ENCODE measurements at regions not wholly inside any gene's neighbourhood (a gene's known extent, or its start where the extent isn't known, plus 50 kb on each side); places are given as distances from the start of the nearest gene placed in this dataset.

GRCh38 chr6:10140824-10141223, 274.1 kb downstream of the TFAP2A start:
- WGBS (ENCODE audit: insufficient coverage), result 88% methylated on average over 1 of the region's 3 CpGs
- Histone ChIP-seq H3K79me2 (ENCODE audit: insufficient read depth, low read length) (no peaks in the 10 kb centered on the region), H3K4me3 (replicated peaks in 1 of 3; ENCODE audit: low read depth in 2 of 3, low read length in 3 of 3) (no peak overlapping the region), H3K27me3 (ENCODE audit: control insufficient read depth in 2 of 2, insufficient read depth in 2 of 2, low read length in 2 of 2) (no peaks in the 10 kb centered on the region), H3K4me2 (replicated peaks; ENCODE audit: extremely low read depth, low read length, poor library complexity, severe bottlenecking) (no peak overlapping the region), H3K9ac (ENCODE audit: insufficient read depth, low read length, poor library complexity, severe bottlenecking) (no peak overlapping the region), H3K4me1 (ENCODE audit: control insufficient read depth in 1 of 2, insufficient read depth in 2 of 2, low read length in 2 of 2) (no peaks in the 10 kb centered on the region), H2AFZ (ENCODE audit: insufficient read depth, low read depth, low read length, poor library complexity, severe bottlenecking) (no peak overlapping the region), H3K9me3 (replicated peaks in 1 of 2; ENCODE audit: control insufficient read depth in 1 of 2, insufficient read depth in 1 of 2, low read length in 2 of 2) (no peaks in the 10 kb centered on the region), H3K36me3 (replicated peaks in 1 of 2; ENCODE audit: control insufficient read depth in 1 of 2, insufficient read depth in 2 of 2, low read length in 2 of 2) (no peaks in the 10 kb centered on the region), H3K27ac (ENCODE audit: low read depth in 1 of 2, low read length in 2 of 2) (no peak overlapping the region), H4K20me1 (ENCODE audit: insufficient read depth, low read length) (no peaks in the 10 kb centered on the region)
- intact Hi-C loops (cut with micrococcal nuclease), result no loop called here
- Mint-ChIP-seq H3K4me1 (no peaks in the 10 kb centered on the region), H3K36me3 (no peaks in the 10 kb centered on the region), H3K27ac (no peak overlapping the region), H3K4me3 (no peak overlapping the region), H3K9me3 (peaks cover 0 to 6% (median 0%) of the 10 kb centered on the region in 7 donors), H3K27me3 (ENCODE audit: low read depth in 3 of 3) (peaks cover 0 to 7% (median 5%) of the 10 kb centered on the region in 3 donors)
- no peak for TF ChIP-seq CTCF (IDR thresholded peaks at IDR 0.05)
- DNase-seq, result no peak

GRCh38 chr6:10140136-10140535, 274.7 kb downstream of the TFAP2A start:
- Histone ChIP-seq H3K9ac (ENCODE audit: insufficient read depth, low read length, poor library complexity, severe bottlenecking) (no peak overlapping the region), H3K4me3 (replicated peaks in 1 of 3; ENCODE audit: low read depth in 2 of 3, low read length in 3 of 3) (no peak overlapping the region), H3K79me2 (ENCODE audit: insufficient read depth, low read length) (no peaks in the 10 kb centered on the region), H4K20me1 (ENCODE audit: insufficient read depth, low read length) (no peaks in the 10 kb centered on the region), H3K27ac (ENCODE audit: low read depth in 1 of 2, low read length in 2 of 2) (no peak overlapping the region), H2AFZ (ENCODE audit: insufficient read depth, low read depth, low read length, poor library complexity, severe bottlenecking) (no peak overlapping the region), H3K36me3 (replicated peaks in 1 of 2; ENCODE audit: control insufficient read depth in 1 of 2, insufficient read depth in 2 of 2, low read length in 2 of 2) (no peaks in the 10 kb centered on the region), H3K9me3 (replicated peaks in 1 of 2; ENCODE audit: control insufficient read depth in 1 of 2, insufficient read depth in 1 of 2, low read length in 2 of 2) (no peaks in the 10 kb centered on the region), H3K4me1 (ENCODE audit: control insufficient read depth in 1 of 2, insufficient read depth in 2 of 2, low read length in 2 of 2) (no peaks in the 10 kb centered on the region), H3K27me3 (ENCODE audit: control insufficient read depth in 2 of 2, insufficient read depth in 2 of 2, low read length in 2 of 2) (no peaks in the 10 kb centered on the region), H3K4me2 (replicated peaks; ENCODE audit: extremely low read depth, low read length, poor library complexity, severe bottlenecking) (no peak overlapping the region)
- WGBS (ENCODE audit: insufficient coverage), result no CpG with 5 or more reads among the region's 3 CpGs
- intact Hi-C loops (cut with micrococcal nuclease), result no loop called here
- Mint-ChIP-seq H3K9me3 (peaks cover 0 to 6% (median 0%) of the 10 kb centered on the region in 7 donors), H3K36me3 (no peaks in the 10 kb centered on the region), H3K4me3 (no peak overlapping the region), H3K27ac (no peak overlapping the region), H3K4me1 (no peaks in the 10 kb centered on the region), H3K27me3 (ENCODE audit: low read depth in 3 of 3) (peaks cover 0 to 7% (median 5%) of the 10 kb centered on the region in 3 donors)
- no peak for DNase-seq
- no peak for TF ChIP-seq CTCF (IDR thresholded peaks at IDR 0.05)
